Spleen (tissue), 7 donors: ENCODE measurements at regions not wholly inside any gene's neighbourhood (a gene's known extent, or its start where the extent isn't known, plus 50 kb on each side); places are given as distances from the start of the nearest gene placed in this dataset.
"Not testable (repeated sequence)": the region's sequence is repeated elsewhere in the genome, so short reads cannot be mapped to it uniquely, and the experiment has no call there.

Experiments
- POLR2A ChIP-seq, 3 donors: fragments of 450-650 bp; IDR thresholded peaks; one replicate each; pipeline ENCODE4 v1.5.1; 2017; ENCODE audit warnings: antibody characterized with exemption in 3 of 3, mild to moderate bottlenecking in 1 of 3
- POLR2AphosphoS5 ChIP-seq, 3 donors: sonication (generic); formaldehyde crosslinking; IDR thresholded peaks; one replicate each; pipeline ENCODE4 v1.5.1; 2017; ENCODE audit warnings: antibody characterized with exemption in 3 of 3
- TF ChIP-seq, protein P1 (sequence below), 11 experiments: fragments of 200-600 bp in 7 of 11; fragments of 450-650 bp in 4 of 11; sonication (generic) in 4 of 11; IDR thresholded peaks in 8 of 11; conservative IDR thresholded peaks in 3 of 11; 1 replicate in 7 of 11; 2 replicates in 4 of 11; pipeline versions ENCODE4 v1.4.0 to v1.8.0; 2016 to 2021; ENCODE audit warnings: antibody characterized with exemption in 11 of 11, inconsistent platforms in 4 of 11, mild to moderate bottlenecking in 1 of 11
- donor health status: DM: no; HTN: no; CAD: no; lungs with moderate emphysema.
- donor health status: DM: no; HTN: no; CAD: no.
- donor health status: DM: no; HTN: no; CAD: no.

DNA sequence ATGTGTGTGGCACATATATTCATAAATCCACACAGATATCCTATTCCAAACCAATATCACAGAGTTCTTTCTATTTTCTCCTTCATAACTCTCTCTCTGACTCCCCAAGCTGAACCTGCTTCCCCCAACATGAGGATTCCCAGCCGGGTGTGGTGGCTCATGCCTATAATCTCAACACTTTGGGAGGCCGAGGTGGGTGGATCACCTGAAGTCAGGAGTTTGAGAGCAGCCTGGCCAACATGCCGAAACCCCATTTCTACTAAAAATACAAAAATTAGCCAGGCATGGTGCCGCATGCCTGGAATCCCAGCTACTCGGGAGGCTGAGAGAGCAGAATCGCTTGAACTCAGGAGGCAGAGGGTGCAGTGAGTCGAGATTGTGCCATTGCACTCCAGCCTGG lies 86.3 kb upstream of the GLI2 start:
- TF ChIP-seq, protein P1, sequence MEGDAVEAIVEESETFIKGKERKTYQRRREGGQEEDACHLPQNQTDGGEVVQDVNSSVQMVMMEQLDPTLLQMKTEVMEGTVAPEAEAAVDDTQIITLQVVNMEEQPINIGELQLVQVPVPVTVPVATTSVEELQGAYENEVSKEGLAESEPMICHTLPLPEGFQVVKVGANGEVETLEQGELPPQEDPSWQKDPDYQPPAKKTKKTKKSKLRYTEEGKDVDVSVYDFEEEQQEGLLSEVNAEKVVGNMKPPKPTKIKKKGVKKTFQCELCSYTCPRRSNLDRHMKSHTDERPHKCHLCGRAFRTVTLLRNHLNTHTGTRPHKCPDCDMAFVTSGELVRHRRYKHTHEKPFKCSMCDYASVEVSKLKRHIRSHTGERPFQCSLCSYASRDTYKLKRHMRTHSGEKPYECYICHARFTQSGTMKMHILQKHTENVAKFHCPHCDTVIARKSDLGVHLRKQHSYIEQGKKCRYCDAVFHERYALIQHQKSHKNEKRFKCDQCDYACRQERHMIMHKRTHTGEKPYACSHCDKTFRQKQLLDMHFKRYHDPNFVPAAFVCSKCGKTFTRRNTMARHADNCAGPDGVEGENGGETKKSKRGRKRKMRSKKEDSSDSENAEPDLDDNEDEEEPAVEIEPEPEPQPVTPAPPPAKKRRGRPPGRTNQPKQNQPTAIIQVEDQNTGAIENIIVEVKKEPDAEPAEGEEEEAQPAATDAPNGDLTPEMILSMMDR (IDR thresholded peaks at IDR 0.05 in 8 of 11, conservative IDR thresholded peaks at IDR 0.05 in 3 of 11): not testable (repeated sequence)
- not testable (repeated sequence) for TF ChIP-seq POLR2A, POLR2AphosphoS5 (IDR thresholded peaks at IDR 0.05)
